ENCODE measurements at regions not wholly inside any gene's neighbourhood (a gene's known extent, or its start where the extent isn't known, plus 50 kb on each side); places are given as distances from the start of the nearest gene placed in this dataset.

DNA sequence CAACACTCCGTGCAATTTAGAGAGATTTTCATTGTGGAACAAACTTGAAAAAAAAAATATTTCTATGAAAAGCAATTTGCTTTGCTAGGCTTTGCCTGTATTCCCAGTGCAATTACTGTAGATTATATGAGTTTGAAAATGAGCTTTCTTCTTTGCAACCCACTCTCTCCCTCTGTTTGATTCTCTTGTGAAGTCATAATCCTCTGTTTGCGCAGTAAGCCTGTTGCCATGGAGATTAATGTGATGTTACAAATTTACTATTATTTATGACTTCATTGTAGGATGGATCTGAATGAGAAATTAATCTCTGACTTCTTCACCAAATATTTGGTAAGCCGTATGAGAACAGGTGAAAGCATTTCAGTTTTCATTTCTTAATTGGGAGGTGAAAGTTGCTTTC is 320.3 kb downstream of the SPATA31D1 start:
- Mint-ChIP-seq H3K4me1 (peaks cover 14% of the 10 kb centered on the region), H3K36me3 (no peaks in the 10 kb centered on the region), H3K9me3 (peaks cover 19% of the 10 kb centered on the region), H3K4me3 (no peak overlapping the region), H3K27me3 (ENCODE audit: low read depth) (no peaks in the 10 kb centered on the region), H3K27ac (no peak overlapping the region)
- TF ChIP-seq, protein P1, sequence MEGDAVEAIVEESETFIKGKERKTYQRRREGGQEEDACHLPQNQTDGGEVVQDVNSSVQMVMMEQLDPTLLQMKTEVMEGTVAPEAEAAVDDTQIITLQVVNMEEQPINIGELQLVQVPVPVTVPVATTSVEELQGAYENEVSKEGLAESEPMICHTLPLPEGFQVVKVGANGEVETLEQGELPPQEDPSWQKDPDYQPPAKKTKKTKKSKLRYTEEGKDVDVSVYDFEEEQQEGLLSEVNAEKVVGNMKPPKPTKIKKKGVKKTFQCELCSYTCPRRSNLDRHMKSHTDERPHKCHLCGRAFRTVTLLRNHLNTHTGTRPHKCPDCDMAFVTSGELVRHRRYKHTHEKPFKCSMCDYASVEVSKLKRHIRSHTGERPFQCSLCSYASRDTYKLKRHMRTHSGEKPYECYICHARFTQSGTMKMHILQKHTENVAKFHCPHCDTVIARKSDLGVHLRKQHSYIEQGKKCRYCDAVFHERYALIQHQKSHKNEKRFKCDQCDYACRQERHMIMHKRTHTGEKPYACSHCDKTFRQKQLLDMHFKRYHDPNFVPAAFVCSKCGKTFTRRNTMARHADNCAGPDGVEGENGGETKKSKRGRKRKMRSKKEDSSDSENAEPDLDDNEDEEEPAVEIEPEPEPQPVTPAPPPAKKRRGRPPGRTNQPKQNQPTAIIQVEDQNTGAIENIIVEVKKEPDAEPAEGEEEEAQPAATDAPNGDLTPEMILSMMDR (IDR thresholded peaks at IDR 0.05; ENCODE audit: unreplicated experiment) = no peak
- no peak for DNase-seq (ENCODE audit: low spot score in 2 of 2, unreplicated experiment in 2 of 2)

GRCh38 chr9:82313697-82314096 is 325.1 kb downstream of the SPATA31D1 start:
- Mint-ChIP-seq H3K4me3 (no peak overlapping the region), H3K27me3 (ENCODE audit: low read depth) (no peaks in the 10 kb centered on the region), H3K36me3 (no peaks in the 10 kb centered on the region), H3K9me3 (peaks cover 23% of the 10 kb centered on the region), H3K27ac (no peak overlapping the region), H3K4me1 (peaks cover 3% of the 10 kb centered on the region)
- TF ChIP-seq, protein P1 (IDR thresholded peaks at IDR 0.05; ENCODE audit: unreplicated experiment) = no peak
- DNase-seq (ENCODE audit: low spot score in 2 of 2, unreplicated experiment in 2 of 2) = no peak

DNA sequence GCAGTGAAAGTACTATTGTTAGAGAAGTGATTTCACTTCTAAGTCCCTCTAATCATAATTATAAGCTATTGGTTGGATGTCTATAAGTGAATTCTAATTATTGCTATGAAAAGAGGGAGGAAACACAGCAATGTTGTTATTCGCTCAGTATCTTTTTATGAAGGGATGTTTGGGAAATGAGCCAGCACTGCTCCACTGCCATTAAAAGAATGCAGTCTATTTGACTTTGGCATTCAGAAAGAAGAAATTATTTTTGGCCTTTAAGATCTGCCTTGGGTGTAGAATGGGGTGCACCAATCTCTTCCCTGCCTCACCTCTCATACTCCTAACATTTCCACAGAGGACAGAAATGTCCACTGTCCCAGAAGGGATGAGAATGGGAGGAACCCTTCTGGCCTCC is 332.0 kb downstream of the SPATA31D1 start:
- Mint-ChIP-seq H3K4me3 (no peak overlapping the region), H3K9me3 (peaks cover 32% of the 10 kb centered on the region), H3K27ac (no peak overlapping the region), H3K36me3 (peaks cover 10% of the 10 kb centered on the region), H3K4me1 (peaks cover 8% of the 10 kb centered on the region), H3K27me3 (ENCODE audit: low read depth) (no peaks in the 10 kb centered on the region)
- DNase-seq (ENCODE audit: low spot score in 2 of 2, unreplicated experiment in 2 of 2) = no peak
- TF ChIP-seq, protein P1 (IDR thresholded peaks at IDR 0.05; ENCODE audit: unreplicated experiment) = no peak

DNA sequence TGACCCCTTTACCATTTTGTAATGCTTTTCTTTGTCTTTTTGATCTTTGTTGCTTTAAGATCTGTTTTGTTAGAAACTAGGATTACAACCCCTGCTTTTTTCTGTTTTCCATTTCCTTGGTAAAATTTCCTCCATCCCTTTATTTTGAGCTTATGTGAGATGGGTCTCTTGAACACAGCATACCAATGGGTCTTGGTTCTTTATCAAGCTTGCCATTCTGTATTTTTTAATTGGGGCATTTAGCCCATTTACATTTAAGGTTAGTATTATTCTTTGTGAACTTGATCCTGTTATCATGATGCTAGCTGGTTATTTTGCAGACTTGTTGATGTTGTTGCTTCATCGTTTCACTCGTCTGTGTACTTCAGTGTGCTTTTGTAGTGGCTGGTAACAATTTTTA is 337.3 kb downstream of the SPATA31D1 start:
- DNase-seq (ENCODE audit: low spot score in 2 of 2, unreplicated experiment in 2 of 2) = no peak
- Mint-ChIP-seq H3K36me3 (peaks cover 28% of the 10 kb centered on the region), H3K4me3 (no peak overlapping the region), H3K4me1 (peaks cover 4% of the 10 kb centered on the region), H3K9me3 (peaks cover 59% of the 10 kb centered on the region), H3K27ac (no peak overlapping the region), H3K27me3 (ENCODE audit: low read depth) (no peaks in the 10 kb centered on the region)
- TF ChIP-seq, protein P1 (IDR thresholded peaks at IDR 0.05; ENCODE audit: unreplicated experiment) = no peak

DNA sequence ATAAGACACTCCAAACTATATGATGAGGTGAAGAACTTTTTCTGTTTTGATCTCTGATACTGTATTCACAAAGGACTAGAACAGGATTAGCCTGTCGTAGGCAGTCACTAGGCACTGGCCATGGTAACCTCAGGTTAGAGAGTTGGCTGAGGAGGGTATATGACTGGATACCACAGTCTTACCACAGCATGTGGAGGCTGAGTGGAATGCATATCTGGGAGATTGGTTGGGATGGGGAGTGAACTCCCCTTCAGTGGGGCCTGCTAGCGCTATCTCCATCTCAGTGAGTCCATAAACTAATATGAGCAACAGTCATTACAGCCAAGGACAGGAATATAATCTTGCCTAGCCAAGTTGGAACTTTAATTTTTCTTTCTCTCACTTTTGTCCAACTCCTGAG is 339.1 kb downstream of the SPATA31D1 start:
- TF ChIP-seq, protein P1 (IDR thresholded peaks at IDR 0.05; ENCODE audit: unreplicated experiment) = no peak
- H3K27me3 Mint-ChIP-seq (ENCODE audit: low read depth) = no peaks in the 10 kb centered on the region
- H3K9me3 Mint-ChIP-seq = peaks cover 50% of the 10 kb centered on the region
- peaks cover 28% of the 10 kb centered on the region for H3K36me3 Mint-ChIP-seq
- no peak for DNase-seq (ENCODE audit: low spot score in 2 of 2, unreplicated experiment in 2 of 2)
- H3K4me3 Mint-ChIP-seq = no peak overlapping the region
- peaks cover 11% of the 10 kb centered on the region for H3K4me1 Mint-ChIP-seq
- H3K27ac Mint-ChIP-seq = no peak overlapping the region

DNA sequence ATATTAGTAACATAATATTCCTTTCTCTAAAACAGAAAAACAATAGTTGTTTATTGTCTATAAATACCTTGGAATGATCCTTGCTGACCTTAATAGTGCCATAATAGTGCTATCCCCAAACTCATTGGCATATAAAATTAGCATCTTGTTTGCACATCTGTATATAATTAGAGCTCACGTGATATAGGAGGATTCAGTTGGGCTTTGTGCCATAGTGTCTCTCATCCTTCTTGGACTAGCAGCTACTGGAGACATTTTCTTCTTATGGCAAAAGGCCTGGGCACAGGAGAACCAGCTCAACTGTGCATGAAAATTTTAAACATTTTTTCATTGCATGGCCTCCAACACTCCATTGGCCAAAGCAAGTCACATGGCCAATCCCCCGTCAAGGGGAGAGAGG is 342.5 kb downstream of the SPATA31D1 start:
- H3K27ac Mint-ChIP-seq = no peak overlapping the region
- no peak for DNase-seq (ENCODE audit: low spot score in 2 of 2, unreplicated experiment in 2 of 2)
- H3K4me1 Mint-ChIP-seq = peaks cover 22% of the 10 kb centered on the region
- H3K27me3 Mint-ChIP-seq (ENCODE audit: low read depth) = no peaks in the 10 kb centered on the region
- H3K36me3 Mint-ChIP-seq = peaks cover 14% of the 10 kb centered on the region
- H3K4me3 Mint-ChIP-seq = no peak overlapping the region
- TF ChIP-seq, protein P1 (IDR thresholded peaks at IDR 0.05; ENCODE audit: unreplicated experiment) = no peak
- peaks cover 22% of the 10 kb centered on the region for H3K9me3 Mint-ChIP-seq

Data from mesothelial cell of epicardium (in vitro differentiated cells).